ENCODE measurements at regions not wholly inside any gene's neighbourhood (a gene's known extent, or its start where the extent isn't known, plus 50 kb on each side); places are given as distances from the start of the nearest gene placed in this dataset.

DNA sequence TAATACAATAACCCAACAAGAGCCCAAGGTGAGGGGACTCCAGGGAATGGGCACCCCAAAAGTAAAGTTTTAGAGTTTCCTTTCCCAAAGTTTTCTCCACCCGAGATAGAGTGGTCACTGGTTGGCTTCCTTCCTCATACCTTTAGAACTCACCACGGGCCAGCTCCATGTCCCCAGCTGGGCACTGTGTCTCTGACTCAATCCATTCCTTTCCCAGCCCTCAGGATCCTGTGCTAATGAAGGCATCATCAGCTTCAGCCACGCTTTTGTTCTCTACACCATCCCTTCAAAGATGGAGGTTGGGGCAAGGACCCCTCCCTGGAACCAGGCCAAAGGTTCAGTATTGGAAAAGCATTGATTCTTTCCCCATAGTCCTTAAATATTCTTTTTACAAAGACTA lies 59.8 kb upstream of the VASH1 start:
- peaks cover 2 to 3% of the 10 kb centered on the region in 2 experiments for H3K27me3 ChIP-seq (ENCODE audit: control insufficient read depth in 2 of 2, insufficient read depth in 2 of 2, low read length in 2 of 2)
- no peaks in the 10 kb centered on the region for H3K36me3 ChIP-seq (ENCODE audit: control insufficient read depth in 2 of 2, extremely low read depth in 1 of 2, insufficient read depth in 2 of 2, low read length in 2 of 2)
- no peak overlapping the region for H3K27ac ChIP-seq (ENCODE audit: insufficient read depth, low read depth, low read length)
- dilution Hi-C loops (cut with MboI; ENCODE audit: extremely low pct_ligation_motif_present, low sequenced_read_pairs) = no loop called here
- POLR2A ChIA-PET = no interaction called here
- TF ChIP-seq MYC (IDR thresholded peaks at IDR 0.05; ENCODE audit: low read depth, low read length) = no peak
- no peak overlapping the region for H3K9ac ChIP-seq (replicated peaks; ENCODE audit: extremely low read depth, insufficient read depth, low read length)
- BruUV-seq (replicated peaks) = no TSS peak
- H3K4me1 ChIP-seq (ENCODE audit: control insufficient read depth, extremely low read depth, insufficient read depth, low read length) = no peaks in the 10 kb centered on the region
- intact Hi-C loops (cut with micrococcal nuclease) = no loop called here
- CTCF ChIA-PET = interaction anchor here (1.7 kb wide), 1 partner anchor 83 kb away, joined by 4 read pairs; no protein-coding TSS in a partner anchor
- H3K79me2 ChIP-seq (ENCODE audit: control insufficient read depth, insufficient read depth, low read length) = no peaks in the 10 kb centered on the region
- no peak for FAIRE-seq
- no peaks in the 10 kb centered on the region for H3K9me3 ChIP-seq (replicated peaks; ENCODE audit: control insufficient read depth, insufficient read depth, low read length)
- no peaks in the 10 kb centered on the region for H4K20me1 ChIP-seq (replicated peaks; ENCODE audit: control insufficient read depth, extremely low read depth, insufficient read depth, low read length)
- DNase-seq (ENCODE audit: low read depth, low spot score) = no peak
- no peak overlapping the region for H3K4me2 ChIP-seq (ENCODE audit: insufficient read depth, low read length)
- no peak overlapping the region for H2AFZ ChIP-seq (ENCODE audit: low read depth, low read length)
- H3K9me1 ChIP-seq (replicated peaks; ENCODE audit: control insufficient read depth, extremely low read depth, insufficient read depth, low read length) = no peaks in the 10 kb centered on the region
- no peak overlapping the region for H3K4me3 ChIP-seq (replicated peaks in 1 of 3; ENCODE audit: insufficient read depth in 1 of 3, low read depth in 1 of 3, low read length in 3 of 3)

DNA sequence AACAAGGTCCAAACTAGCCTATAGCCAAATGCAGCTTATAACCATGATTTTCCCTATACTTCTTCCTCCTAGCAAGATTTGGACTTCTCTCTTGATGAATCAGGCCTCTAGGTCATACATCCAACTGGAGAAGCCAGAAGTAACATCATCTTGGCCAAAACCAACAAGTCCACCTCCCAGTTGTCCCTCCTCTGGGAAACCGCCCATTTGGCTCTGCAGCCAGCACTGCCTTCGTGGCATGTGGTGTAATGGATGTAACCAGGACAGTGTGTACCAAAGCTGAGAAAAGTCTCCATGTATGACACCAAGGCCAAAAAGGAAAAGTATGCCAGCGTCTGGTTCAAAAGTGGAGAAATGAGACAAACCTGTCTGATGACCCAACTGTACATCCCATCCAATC lies 59.3 kb upstream of the VASH1 start:
- no peaks in the 10 kb centered on the region for H3K4me1 ChIP-seq (ENCODE audit: control insufficient read depth, extremely low read depth, insufficient read depth, low read length)
- DNase-seq (ENCODE audit: low read depth, low spot score) (no peak), FAIRE-seq (no peak)
- dilution Hi-C loops (cut with MboI; ENCODE audit: extremely low pct_ligation_motif_present, low sequenced_read_pairs) (no loop called here), intact Hi-C loops (cut with micrococcal nuclease) (no loop called here)
- H3K27me3 ChIP-seq (ENCODE audit: control insufficient read depth in 2 of 2, insufficient read depth in 2 of 2, low read length in 2 of 2) = peaks cover 2 to 3% of the 10 kb centered on the region in 2 experiments
- no peak overlapping the region for H3K27ac ChIP-seq (ENCODE audit: insufficient read depth, low read depth, low read length)
- no peaks in the 10 kb centered on the region for H4K20me1 ChIP-seq (replicated peaks; ENCODE audit: control insufficient read depth, extremely low read depth, insufficient read depth, low read length)
- no peak overlapping the region for H3K4me2 ChIP-seq (ENCODE audit: insufficient read depth, low read length)
- no peak for TF ChIP-seq EZH2 (IDR thresholded peaks at IDR 0.05; ENCODE audit: borderline replicate concordance, low read depth, low read length, severe bottlenecking)
- TF ChIP-seq MYC (IDR thresholded peaks at IDR 0.05; ENCODE audit: low read depth, low read length) = no peak
- TF ChIP-seq FOS (IDR thresholded peaks at IDR 0.05; ENCODE audit: borderline replicate concordance, insufficient read depth, low read length) = no peak
- TF ChIP-seq POLR2AphosphoS5 (IDR thresholded peaks at IDR 0.05; ENCODE audit: insufficient read depth, low read depth, low read length) = no peak
- TF ChIP-seq, protein P1, sequence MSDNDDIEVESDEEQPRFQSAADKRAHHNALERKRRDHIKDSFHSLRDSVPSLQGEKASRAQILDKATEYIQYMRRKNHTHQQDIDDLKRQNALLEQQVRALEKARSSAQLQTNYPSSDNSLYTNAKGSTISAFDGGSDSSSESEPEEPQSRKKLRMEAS (IDR thresholded peaks at IDR 0.05; ENCODE audit: insufficient read depth, insufficient read length) = no peak
- no peak for TF ChIP-seq JUN (IDR thresholded peaks at IDR 0.05; ENCODE audit: borderline replicate concordance, insufficient read depth, insufficient read length, low read depth)
- TF ChIP-seq GATA2 (IDR thresholded peaks at IDR 0.05; ENCODE audit: insufficient read depth, insufficient read length, low read depth, low read length) = no peak
- TF ChIP-seq, protein P2, sequence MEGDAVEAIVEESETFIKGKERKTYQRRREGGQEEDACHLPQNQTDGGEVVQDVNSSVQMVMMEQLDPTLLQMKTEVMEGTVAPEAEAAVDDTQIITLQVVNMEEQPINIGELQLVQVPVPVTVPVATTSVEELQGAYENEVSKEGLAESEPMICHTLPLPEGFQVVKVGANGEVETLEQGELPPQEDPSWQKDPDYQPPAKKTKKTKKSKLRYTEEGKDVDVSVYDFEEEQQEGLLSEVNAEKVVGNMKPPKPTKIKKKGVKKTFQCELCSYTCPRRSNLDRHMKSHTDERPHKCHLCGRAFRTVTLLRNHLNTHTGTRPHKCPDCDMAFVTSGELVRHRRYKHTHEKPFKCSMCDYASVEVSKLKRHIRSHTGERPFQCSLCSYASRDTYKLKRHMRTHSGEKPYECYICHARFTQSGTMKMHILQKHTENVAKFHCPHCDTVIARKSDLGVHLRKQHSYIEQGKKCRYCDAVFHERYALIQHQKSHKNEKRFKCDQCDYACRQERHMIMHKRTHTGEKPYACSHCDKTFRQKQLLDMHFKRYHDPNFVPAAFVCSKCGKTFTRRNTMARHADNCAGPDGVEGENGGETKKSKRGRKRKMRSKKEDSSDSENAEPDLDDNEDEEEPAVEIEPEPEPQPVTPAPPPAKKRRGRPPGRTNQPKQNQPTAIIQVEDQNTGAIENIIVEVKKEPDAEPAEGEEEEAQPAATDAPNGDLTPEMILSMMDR (IDR thresholded peaks at IDR 0.05; ENCODE audit: extremely low read depth in 1 of 2, insufficient read depth in 1 of 2, low read depth in 1 of 2, low read length in 2 of 2) = no peak
- TF ChIP-seq POLR2A (IDR thresholded peaks at IDR 0.05; ENCODE audit: low read depth, low read length) = no peak
- H3K9ac ChIP-seq (replicated peaks; ENCODE audit: extremely low read depth, insufficient read depth, low read length) = no peak overlapping the region
- no peaks in the 10 kb centered on the region for H3K36me3 ChIP-seq (ENCODE audit: control insufficient read depth in 2 of 2, extremely low read depth in 1 of 2, insufficient read depth in 2 of 2, low read length in 2 of 2)
- POLR2A ChIA-PET = no interaction called here
- CTCF ChIA-PET = interaction anchor here (1.7 kb wide), 1 partner anchor 83 kb away, joined by 4 read pairs; no protein-coding TSS in a partner anchor
- no peaks in the 10 kb centered on the region for H3K79me2 ChIP-seq (ENCODE audit: control insufficient read depth, insufficient read depth, low read length)
- no peaks in the 10 kb centered on the region for H3K9me3 ChIP-seq (replicated peaks; ENCODE audit: control insufficient read depth, insufficient read depth, low read length)
- BruUV-seq (replicated peaks) = no TSS peak
- no peaks in the 10 kb centered on the region for H3K9me1 ChIP-seq (replicated peaks; ENCODE audit: control insufficient read depth, extremely low read depth, insufficient read depth, low read length)
- H3K4me3 ChIP-seq (replicated peaks in 1 of 3; ENCODE audit: insufficient read depth in 1 of 3, low read depth in 1 of 3, low read length in 3 of 3) = no peak overlapping the region
- no peak overlapping the region for H2AFZ ChIP-seq (ENCODE audit: low read depth, low read length)
